Stimulated activated CD8-positive, alpha-beta memory T cell treated with anti-CD3 and anti-CD28 coated beads, Interleukin-7, amount 100 ng/mL, for 4 hours (primary cell): ENCODE measurements at regions not wholly inside any gene's neighbourhood (a gene's known extent, or its start where the extent isn't known, plus 50 kb on each side); places are given as distances from the start of the nearest gene placed in this dataset.
"Not testable (repeated sequence)": the region's sequence is repeated elsewhere in the genome, so short reads cannot be mapped to it uniquely, and the experiment has no call there.

Source experiments
- DNase-seq, 2 donors: peaks; one replicate each; pipeline ENCODE4 v3.0.0-alpha.2; 2020; ENCODE audit warnings: low read depth in 2 of 2

- DNase-seq: not testable (repeated sequence)
Measured at GRCh38 chr6:3672339-3672738, 79.2 kb downstream of the PXDC1 start.

- DNase-seq: no peak
Measured at GRCh38 chr6:3671382-3671781, 80.1 kb downstream of the PXDC1 start.

GRCh38 chr6:3670356-3670755 is 81.2 kb downstream of the PXDC1 start:
- no peak for DNase-seq

- no peak for DNase-seq
Measured at GRCh38 chr6:3669916-3670315, 81.6 kb downstream of the PXDC1 start.

- no peak for DNase-seq
Measured at GRCh38 chr6:3665608-3666007, 85.9 kb downstream of the PXDC1 start.

GRCh38 chr6:3664625-3665041 is 86.9 kb downstream of the PXDC1 start:
- no peak for DNase-seq

GRCh38 chr6:3663811-3664210 is 87.7 kb downstream of the PXDC1 start:
- no peak for DNase-seq

GRCh38 chr6:3663081-3663480 is 88.4 kb downstream of the PXDC1 start:
- DNase-seq: no peak

GRCh38 chr6:3661390-3661789 is 90.1 kb downstream of the PXDC1 start:
- no peak for DNase-seq

- no peak for DNase-seq
Measured at GRCh38 chr6:3660473-3660872, 91.0 kb downstream of the PXDC1 start.

- no peak for DNase-seq
Measured at GRCh38 chr6:3659748-3660147, 91.8 kb downstream of the PXDC1 start.

GRCh38 chr6:3656076-3656475 is 95.4 kb downstream of the PXDC1 start:
- DNase-seq: no peak

- no peak for DNase-seq
Measured at GRCh38 chr6:3654898-3655297, 96.6 kb downstream of the PXDC1 start.

GRCh38 chr6:3654436-3654835 is 97.1 kb downstream of the PXDC1 start:
- DNase-seq: no peak

- DNase-seq: no peak
Measured at GRCh38 chr6:3653528-3654070, 97.9 kb downstream of the PXDC1 start.

GRCh38 chr6:3651698-3652229 is 99.7 kb downstream of the PXDC1 start:
- DNase-seq: no peak

GRCh38 chr6:3650959-3651697 is 100.4 kb downstream of the PXDC1 start:
- no peak for DNase-seq

GRCh38 chr6:3650076-3650958 is 101.2 kb downstream of the PXDC1 start:
- no peak for DNase-seq

- DNase-seq: no peak
Measured at GRCh38 chr6:3648724-3649123, 102.8 kb downstream of the PXDC1 start.

- DNase-seq: no peak
Measured at GRCh38 chr6:3646616-3647362, 104.7 kb downstream of the PXDC1 start.

GRCh38 chr6:3644739-3645012 is 106.8 kb downstream of the PXDC1 start:
- DNase-seq: no peak
